Ishikawa (cell line): ENCODE measurements at regions not wholly inside any gene's neighbourhood (a gene's known extent, or its start where the extent isn't known, plus 50 kb on each side); places are given as distances from the start of the nearest gene placed in this dataset.

Experiments
- CEBPB ChIP-seq: IDR thresholded peaks from 2 replicates; pipeline ENCODE4 v1.6.1; 2012
- CREB1 ChIP-seq: IDR thresholded peaks from 2 replicates; pipeline ENCODE4 v1.6.1; 2012; ENCODE audit warnings: low read depth
- EGR1 ChIP-seq: IDR thresholded peaks from 2 replicates; pipeline ENCODE4 v1.6.1; 2012
- EP300 ChIP-seq: IDR thresholded peaks from 2 replicates; pipeline ENCODE4 v1.6.1; 2012; ENCODE audit warnings: borderline replicate concordance
- FOXM1 ChIP-seq: IDR thresholded peaks from 2 replicates; pipeline ENCODE4 v1.6.1; 2012; ENCODE audit warnings: low read depth, borderline replicate concordance
- NFIC ChIP-seq: IDR thresholded peaks from 2 replicates; pipeline ENCODE4 v1.6.1; 2012
- RAD21 ChIP-seq: IDR thresholded peaks from 2 replicates; pipeline ENCODE4 v1.6.1; 2012; ENCODE audit warnings: low read depth
- REST ChIP-seq: IDR thresholded peaks from 2 replicates; pipeline ENCODE4 v1.6.1; 2012; ENCODE audit warnings: low read depth, mild to moderate bottlenecking
- TAF1 ChIP-seq: IDR thresholded peaks from 2 replicates; pipeline ENCODE4 v1.6.1; 2012; ENCODE audit warnings: low read depth, mild to moderate bottlenecking
- TCF12 ChIP-seq: IDR thresholded peaks from 2 replicates; pipeline ENCODE4 v1.6.1; 2012; ENCODE audit warnings: low read depth
- TEAD4 ChIP-seq: IDR thresholded peaks from 2 replicates; pipeline ENCODE4 v1.6.1; 2012
- USF1 ChIP-seq: IDR thresholded peaks from 2 replicates; pipeline ENCODE4 v1.6.1; 2012
- YY1 ChIP-seq: IDR thresholded peaks from 2 replicates; pipeline ENCODE4 v1.6.1; 2012; ENCODE audit warnings: low read depth
- ZBTB7A ChIP-seq: IDR thresholded peaks from 2 replicates; pipeline ENCODE4 v1.6.1; 2012; ENCODE audit warnings: low read depth
- TF ChIP-seq, protein P1 (sequence below): IDR thresholded peaks from 2 replicates; pipeline ENCODE4 v1.6.1; 2012

DNA sequence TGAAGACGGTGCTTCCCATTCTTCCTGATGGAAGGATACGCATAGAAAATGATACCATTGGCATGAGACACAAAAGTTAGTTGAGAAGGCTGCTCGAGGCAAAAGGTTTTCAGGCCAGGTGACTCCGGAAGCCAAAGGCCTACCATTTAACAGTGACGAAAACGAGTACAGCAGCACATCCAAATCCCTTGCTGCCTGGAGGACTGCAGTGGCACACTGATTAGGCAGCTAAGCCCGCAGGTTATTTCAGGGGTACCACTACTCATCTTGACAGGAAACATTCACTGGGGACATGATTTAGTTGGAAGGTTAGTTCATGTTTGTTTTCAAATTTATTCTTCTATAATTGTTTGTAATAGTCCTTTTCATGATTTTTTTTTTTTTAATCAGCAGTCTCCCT lies 59.9 kb upstream of the BCHE start:
- TF ChIP-seq REST (no peak), YY1 (no peak), ZBTB7A (no peak), FOXM1 (no peak), EP300 (no peak), TEAD4 (no peak), USF1 (no peak), CREB1 (no peak), CEBPB (no peak)
- TF ChIP-seq, protein P1, sequence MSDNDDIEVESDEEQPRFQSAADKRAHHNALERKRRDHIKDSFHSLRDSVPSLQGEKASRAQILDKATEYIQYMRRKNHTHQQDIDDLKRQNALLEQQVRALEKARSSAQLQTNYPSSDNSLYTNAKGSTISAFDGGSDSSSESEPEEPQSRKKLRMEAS = no peak

- TF ChIP-seq ZBTB7A (peak; percentile 59; the same call in 1 of the 2 replicates), NFIC (no peak), RAD21 (peak; percentile 46), TCF12 (no peak), CREB1 (no peak), CEBPB (no peak), TAF1 (no peak), FOXM1 (no peak)
- TF ChIP-seq, protein P1 = no peak
Observed at GRCh38 chr3:165895919-165896318, 58.7 kb upstream of the BCHE start.

DNA sequence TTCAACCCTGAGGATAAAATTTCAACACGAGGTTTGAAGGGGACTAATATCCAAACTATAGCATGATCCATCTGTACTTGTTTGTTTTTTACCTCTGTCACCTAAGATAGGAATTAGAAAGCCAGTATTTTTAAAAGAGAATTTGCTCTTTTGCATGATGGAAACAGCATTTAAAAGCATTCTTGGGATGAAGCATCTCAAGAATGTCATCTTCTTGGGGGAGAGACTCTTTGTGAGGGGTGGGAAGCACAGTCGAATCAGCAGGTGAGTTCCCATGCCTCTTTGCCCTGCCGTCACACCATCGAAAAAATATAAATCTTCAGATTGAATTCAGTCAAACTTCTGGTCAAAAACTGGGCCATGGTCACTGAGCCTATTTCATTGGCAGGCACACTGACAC lies 55.3 kb upstream of the BCHE start:
- TF ChIP-seq YY1 = no peak
- no peak for TF ChIP-seq CREB1
- no peak for TF ChIP-seq TEAD4
- TF ChIP-seq TCF12 = no peak
- TF ChIP-seq REST = no peak
- TF ChIP-seq EGR1 = no peak
- no peak for TF ChIP-seq RAD21
- no peak for TF ChIP-seq ZBTB7A
- TF ChIP-seq EP300 = no peak
